IMR-90 (cell line): ENCODE measurements at regions not wholly inside any gene's neighbourhood (a gene's known extent, or its start where the extent isn't known, plus 50 kb on each side); places are given as distances from the start of the nearest gene placed in this dataset.

Experiments used
- BHLHE40 ChIP-seq: fragments of 150-350 bp; IDR thresholded peaks from 2 replicates; pipeline ENCODE4 v1.6.1; 2016; ENCODE audit warnings: mild to moderate bottlenecking, low read depth, low read length
- CTCF ChIP-seq: conservative IDR thresholded peaks from 2 replicates; pipeline ENCODE4 v1.5.1; 2012; ENCODE audit warnings: mild to moderate bottlenecking, low read depth, low read length, improper control_type of control experiment
- ELK1 ChIP-seq: fragments of 150-350 bp; IDR thresholded peaks from 2 replicates; pipeline ENCODE4 v1.6.1; 2016; ENCODE audit warnings: low read depth, mild to moderate bottlenecking, low read length, moderate library complexity, borderline replicate concordance
- MXI1 ChIP-seq: IDR thresholded peaks from 2 replicates; pipeline ENCODE4 v1.6.1; 2012; ENCODE audit warnings: low read depth, mild to moderate bottlenecking, low read length, moderate library complexity, borderline replicate concordance
- POLR2A ChIP-seq: IDR thresholded peaks from 2 replicates; pipeline ENCODE4 v1.6.1; 2012; ENCODE audit warnings: mild to moderate bottlenecking, low read depth, low read length
- RAD21 ChIP-seq: IDR thresholded peaks from 2 replicates; pipeline ENCODE4 v1.6.1; 2012; ENCODE audit warnings: low read length, improper control_type of control experiment
- RCOR1 ChIP-seq: IDR thresholded peaks from 2 replicates; pipeline ENCODE4 v1.6.1; 2012; ENCODE audit warnings: mild to moderate bottlenecking, low read length, improper control_type of control experiment; ENCODE audit not compliant: insufficient replicate concordance

DNA sequence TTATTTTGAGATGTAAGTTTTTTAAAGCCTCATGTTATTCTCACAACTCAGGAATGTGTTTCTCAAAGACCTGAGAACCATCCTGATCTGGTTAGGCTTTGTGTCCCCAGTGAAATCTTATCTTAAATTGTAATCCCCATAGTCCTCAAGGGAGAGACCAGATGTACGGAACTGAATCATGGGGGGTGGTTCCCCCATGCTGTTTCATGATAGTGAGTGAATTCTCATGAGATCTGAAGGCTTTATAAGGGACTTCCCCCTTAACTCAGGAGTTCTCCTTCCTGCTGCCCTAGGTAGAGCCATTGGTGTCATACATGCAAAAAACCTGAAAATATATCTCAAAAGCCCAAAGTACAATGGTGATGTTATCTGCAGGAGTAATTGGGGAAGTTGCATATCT lies 836.7 kb downstream of the CBLN2 start:
- TF ChIP-seq POLR2A = no peak
- no peak for TF ChIP-seq CTCF
- no peak for TF ChIP-seq RCOR1
- no peak for TF ChIP-seq RAD21
- TF ChIP-seq ELK1 = no peak
- no peak for TF ChIP-seq MXI1
- no peak for TF ChIP-seq BHLHE40
